ENCODE measurements at regions not wholly inside any gene's neighbourhood (a gene's known extent, or its start where the extent isn't known, plus 50 kb on each side); places are given as distances from the start of the nearest gene placed in this dataset.

DNA sequence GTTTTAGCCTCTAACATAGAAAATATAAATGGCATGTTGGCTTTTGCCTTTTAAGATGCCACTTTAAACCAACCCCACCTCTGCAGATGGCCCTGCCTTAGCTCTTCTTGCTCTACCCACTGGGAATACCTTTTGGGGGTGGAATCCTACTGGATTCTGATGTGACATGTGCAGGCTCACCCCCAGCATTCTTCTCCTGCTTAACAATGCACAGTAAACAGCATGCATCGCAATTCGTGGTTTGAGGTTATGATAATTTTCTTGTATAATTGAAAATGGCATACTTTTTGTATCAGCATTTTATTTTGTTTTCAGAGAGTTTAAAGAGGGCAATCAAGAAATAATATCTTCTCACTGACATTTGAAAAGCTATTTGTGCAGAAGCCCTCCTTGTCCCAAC, 167.9 kb downstream of the AREG start:
- 91 to 96% (median 95%) methylated on average over 2 of the region's 2 CpGs for WGBS, 3 donors
- no peak for DNase-seq
- Histone ChIP-seq H3K27ac (ENCODE audit: low read depth in 1 of 3, low read length in 2 of 3) (no peak overlapping the region), H3K4me1 (ENCODE audit: control insufficient read depth in 3 of 3, insufficient read depth in 2 of 3, low read depth in 1 of 3, low read length in 2 of 3) (peaks cover 0 to 8% (median 0%) of the 10 kb centered on the region in 3 donors), H3K27me3 (ENCODE audit: control insufficient read depth in 3 of 3, insufficient read depth in 3 of 3, low read length in 3 of 3) (no peaks in the 10 kb centered on the region), H3K36me3 (ENCODE audit: control insufficient read depth in 3 of 3, insufficient read depth in 2 of 3, low read depth in 1 of 3, low read length in 3 of 3) (no peaks in the 10 kb centered on the region), H3K4me3 (ENCODE audit: low read depth in 1 of 3, low read length in 3 of 3) (no peak overlapping the region), H3K9me3 (ENCODE audit: control insufficient read depth in 2 of 2, insufficient read depth in 1 of 2, low read depth in 1 of 2, low read length in 1 of 2) (peaks cover 0 to 6% of the 10 kb centered on the region in 2 donors)
- FAIRE-seq: no peak

DNA sequence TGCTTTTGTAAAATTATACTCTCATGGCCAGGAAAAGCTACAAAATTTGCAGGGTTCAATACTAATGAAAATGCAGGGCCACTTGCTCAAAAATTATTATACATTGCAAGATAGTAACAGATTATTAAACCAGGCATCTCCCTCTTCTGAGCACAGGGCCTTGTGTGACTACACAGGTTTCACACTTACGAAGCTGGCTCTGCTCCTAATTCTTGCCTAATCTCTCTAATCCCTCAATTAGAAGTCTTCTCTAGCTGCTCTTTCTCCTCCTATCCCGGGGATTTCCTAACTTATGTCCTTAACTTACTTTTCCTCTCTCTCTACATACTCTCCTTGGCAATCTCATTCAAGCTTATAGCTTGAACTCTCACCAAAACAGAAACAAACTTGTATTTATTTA, 168.3 kb downstream of the AREG start:
- FAIRE-seq (no peak), DNase-seq (no peak)
- no peak overlapping the region for H3K4me3 ChIP-seq (ENCODE audit: low read depth in 1 of 3, low read length in 3 of 3)
- peaks cover 0 to 3% (median 0%) of the 10 kb centered on the region in 3 donors for H3K4me1 ChIP-seq (ENCODE audit: control insufficient read depth in 3 of 3, insufficient read depth in 2 of 3, low read depth in 1 of 3, low read length in 2 of 3)
- peaks cover 0 to 11% of the 10 kb centered on the region in 2 donors for H3K9me3 ChIP-seq (ENCODE audit: control insufficient read depth in 2 of 2, insufficient read depth in 1 of 2, low read depth in 1 of 2, low read length in 1 of 2)
- no peaks in the 10 kb centered on the region for H3K27me3 ChIP-seq (ENCODE audit: control insufficient read depth in 3 of 3, insufficient read depth in 3 of 3, low read length in 3 of 3)
- WGBS, 3 donors: 49 to 70% (median 63%) methylated on average over 2 of the region's 2 CpGs
- no peaks in the 10 kb centered on the region for H3K36me3 ChIP-seq (ENCODE audit: control insufficient read depth in 3 of 3, insufficient read depth in 2 of 3, low read depth in 1 of 3, low read length in 3 of 3)
- no peak overlapping the region for H3K27ac ChIP-seq (ENCODE audit: low read depth in 1 of 3, low read length in 2 of 3)

DNA sequence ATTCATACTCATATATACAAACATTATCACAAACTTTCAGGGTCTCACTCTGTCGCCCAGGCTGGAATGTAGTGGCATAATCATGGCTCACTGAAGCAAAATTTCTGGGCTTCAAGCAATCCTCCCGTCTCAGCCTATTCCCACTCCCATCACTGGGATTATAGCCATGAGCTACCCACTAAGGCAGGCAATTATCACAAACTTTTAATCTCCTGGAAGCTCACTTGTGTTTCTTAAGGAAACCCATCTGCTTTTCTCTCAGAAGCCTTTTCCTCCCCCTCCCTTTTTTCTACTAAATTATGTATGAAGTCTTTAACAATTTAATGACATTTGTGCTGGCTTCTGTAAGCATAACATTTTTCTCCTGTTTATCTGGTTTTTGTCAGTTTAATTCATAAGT, 170.5 kb downstream of the AREG start:
- DNase-seq: no peak
- Histone ChIP-seq H3K9me3 (ENCODE audit: control insufficient read depth in 2 of 2, insufficient read depth in 1 of 2, low read depth in 1 of 2, low read length in 1 of 2) (peaks cover 0 to 11% of the 10 kb centered on the region in 2 donors), H3K4me1 (ENCODE audit: control insufficient read depth in 3 of 3, insufficient read depth in 2 of 3, low read depth in 1 of 3, low read length in 2 of 3) (peaks cover 0 to 2% (median 0%) of the 10 kb centered on the region in 3 donors)

DNA sequence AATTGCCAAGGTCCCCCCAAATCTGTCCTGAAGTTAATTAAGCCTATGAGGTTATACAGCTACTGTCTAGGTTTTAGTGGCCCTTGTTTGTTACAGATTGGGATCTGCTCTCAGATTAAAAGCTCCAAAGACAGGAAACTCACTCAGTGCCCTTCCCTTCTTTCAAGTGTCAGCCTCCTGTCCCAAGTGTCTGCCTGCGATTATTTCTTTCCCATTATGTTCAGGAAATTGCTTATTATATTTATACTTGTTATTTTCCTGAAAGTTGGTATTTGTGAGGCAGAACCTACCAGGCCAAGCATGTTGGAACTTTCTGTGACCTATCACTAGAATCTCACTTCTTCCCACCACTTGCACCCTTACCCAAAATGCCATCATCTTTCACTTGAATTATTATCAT, 173.2 kb downstream of the AREG start:
- H3K4me3 ChIP-seq (ENCODE audit: low read depth in 1 of 3, low read length in 3 of 3): no peak overlapping the region
- FAIRE-seq (no peak), DNase-seq (no peak)
- peaks cover 0 to 9% (median 0%) of the 10 kb centered on the region in 3 donors for H3K4me1 ChIP-seq (ENCODE audit: control insufficient read depth in 3 of 3, insufficient read depth in 2 of 3, low read depth in 1 of 3, low read length in 2 of 3)
- peaks cover 0 to 11% of the 10 kb centered on the region in 2 donors for H3K9me3 ChIP-seq (ENCODE audit: control insufficient read depth in 2 of 2, insufficient read depth in 1 of 2, low read depth in 1 of 2, low read length in 1 of 2)
- no peaks in the 10 kb centered on the region for H3K27me3 ChIP-seq (ENCODE audit: control insufficient read depth in 3 of 3, insufficient read depth in 3 of 3, low read length in 3 of 3)
- 72 to 91% (median 86%) methylated on average over 1 of the region's 1 CpG for WGBS, 3 donors
- H3K36me3 ChIP-seq (ENCODE audit: control insufficient read depth in 3 of 3, insufficient read depth in 2 of 3, low read depth in 1 of 3, low read length in 3 of 3): no peaks in the 10 kb centered on the region
- H3K27ac ChIP-seq (ENCODE audit: low read depth in 1 of 3, low read length in 2 of 3): no peak overlapping the region

More for the DNA sequence above, 170.5 kb downstream of the AREG start:
- WGBS, 3 donors: 74 to 92% (median 77%) methylated on average over 2 of the region's 2 CpGs
- FAIRE-seq: no peak
- no peak overlapping the region for H3K27ac ChIP-seq (ENCODE audit: low read depth in 1 of 3, low read length in 2 of 3)
- H3K36me3 ChIP-seq (ENCODE audit: control insufficient read depth in 3 of 3, insufficient read depth in 2 of 3, low read depth in 1 of 3, low read length in 3 of 3): no peaks in the 10 kb centered on the region
- H3K27me3 ChIP-seq (ENCODE audit: control insufficient read depth in 3 of 3, insufficient read depth in 3 of 3, low read length in 3 of 3): no peaks in the 10 kb centered on the region
- H3K4me3 ChIP-seq (ENCODE audit: low read depth in 1 of 3, low read length in 3 of 3): no peak overlapping the region

DNA sequence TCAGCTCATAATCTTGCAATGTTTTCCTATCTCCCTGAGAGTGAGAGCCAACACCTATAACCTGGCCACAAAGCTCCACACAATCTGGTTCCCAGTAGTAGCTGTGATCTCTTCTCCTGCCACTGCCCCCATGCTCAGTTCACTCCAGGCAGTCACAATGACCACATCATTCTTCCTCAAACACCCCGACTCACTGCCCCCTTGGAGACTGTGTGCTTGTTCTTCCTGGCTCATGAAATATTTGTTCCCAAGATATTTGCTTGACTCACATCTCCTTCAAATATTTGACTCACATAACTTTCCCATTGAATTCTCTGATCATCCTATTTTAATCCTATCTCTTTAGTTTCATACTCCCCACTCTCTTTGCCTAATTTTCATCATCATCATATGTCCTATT, 173.7 kb downstream of the AREG start:
- Histone ChIP-seq H3K4me3 (ENCODE audit: low read depth in 1 of 3, low read length in 3 of 3) (no peak overlapping the region), H3K4me1 (ENCODE audit: control insufficient read depth in 3 of 3, insufficient read depth in 2 of 3, low read depth in 1 of 3, low read length in 2 of 3) (peaks cover 0 to 11% (median 1%) of the 10 kb centered on the region in 3 donors), H3K27me3 (ENCODE audit: control insufficient read depth in 3 of 3, insufficient read depth in 3 of 3, low read length in 3 of 3) (no peaks in the 10 kb centered on the region), H3K9me3 (ENCODE audit: control insufficient read depth in 2 of 2, insufficient read depth in 1 of 2, low read depth in 1 of 2, low read length in 1 of 2) (peaks cover 0 to 11% of the 10 kb centered on the region in 2 donors), H3K36me3 (ENCODE audit: control insufficient read depth in 3 of 3, insufficient read depth in 2 of 3, low read depth in 1 of 3, low read length in 3 of 3) (no peaks in the 10 kb centered on the region), H3K27ac (ENCODE audit: low read depth in 1 of 3, low read length in 2 of 3) (no peak overlapping the region)
- 66 to 82% (median 81%) methylated on average over 1 of the region's 1 CpG for WGBS, 3 donors
- DNase-seq: no peak
- no peak for FAIRE-seq

DNA sequence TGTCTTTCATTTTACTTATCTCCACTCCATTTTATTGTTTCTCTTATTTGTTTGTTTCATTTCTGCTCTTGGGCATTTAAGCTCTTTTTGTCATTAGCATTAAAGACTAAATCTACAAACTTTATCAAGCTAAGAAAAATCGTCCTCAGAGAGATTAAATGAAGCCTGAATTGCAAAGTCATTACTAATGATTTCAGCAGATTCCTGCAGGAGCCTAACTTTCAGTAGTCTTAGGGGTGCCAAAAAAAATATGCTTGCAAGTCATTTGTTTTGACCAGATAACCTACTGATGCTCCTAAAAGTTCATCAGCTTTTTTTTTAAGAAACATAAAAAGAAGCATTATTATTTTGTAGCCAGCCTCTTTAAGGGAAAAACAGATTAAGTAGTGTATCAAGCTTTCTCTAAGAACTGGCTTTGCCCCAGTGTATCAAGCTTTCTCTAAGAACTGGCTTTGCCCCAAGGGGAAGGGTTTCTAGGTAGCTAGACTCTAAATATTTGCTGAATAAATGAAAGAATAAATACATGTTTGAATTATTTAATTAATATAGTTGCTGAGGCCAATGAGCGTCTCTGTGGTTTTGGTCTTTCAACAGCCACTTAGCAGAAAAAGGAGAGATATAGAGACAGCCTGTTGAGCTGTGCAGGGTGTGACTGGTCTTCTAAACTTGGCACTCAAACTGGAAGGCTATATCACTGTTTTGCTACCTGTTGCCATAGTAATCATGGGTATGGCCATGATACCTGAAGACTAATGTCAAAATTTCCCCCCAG, 174.2 kb downstream of the BTC start:
- no peak for FAIRE-seq
- Histone ChIP-seq H3K36me3 (ENCODE audit: control insufficient read depth in 3 of 3, insufficient read depth in 2 of 3, low read depth in 1 of 3, low read length in 3 of 3) (no peaks in the 10 kb centered on the region), H3K9me3 (ENCODE audit: control insufficient read depth in 2 of 2, insufficient read depth in 1 of 2, low read depth in 1 of 2, low read length in 1 of 2) (peaks cover 0 to 11% of the 10 kb centered on the region in 2 donors), H3K4me1 (ENCODE audit: control insufficient read depth in 3 of 3, insufficient read depth in 2 of 3, low read depth in 1 of 3, low read length in 2 of 3) (peaks cover 2 to 23% (median 3%) of the 10 kb centered on the region in 3 donors), H3K4me3 (ENCODE audit: low read depth in 1 of 3, low read length in 3 of 3) (no peak overlapping the region), H3K27ac (ENCODE audit: low read depth in 1 of 3, low read length in 2 of 3) (peak overlapping the region in 1 of 3 donors; percentile 23), H3K27me3 (ENCODE audit: control insufficient read depth in 3 of 3, insufficient read depth in 3 of 3, low read length in 3 of 3) (no peaks in the 10 kb centered on the region)
- DNase-seq: peak in 1 of 2 donors; percentile 18
- WGBS, 3 donors: 55 to 56% (median 55%) methylated on average over 2 of the region's 2 CpGs

DNA sequence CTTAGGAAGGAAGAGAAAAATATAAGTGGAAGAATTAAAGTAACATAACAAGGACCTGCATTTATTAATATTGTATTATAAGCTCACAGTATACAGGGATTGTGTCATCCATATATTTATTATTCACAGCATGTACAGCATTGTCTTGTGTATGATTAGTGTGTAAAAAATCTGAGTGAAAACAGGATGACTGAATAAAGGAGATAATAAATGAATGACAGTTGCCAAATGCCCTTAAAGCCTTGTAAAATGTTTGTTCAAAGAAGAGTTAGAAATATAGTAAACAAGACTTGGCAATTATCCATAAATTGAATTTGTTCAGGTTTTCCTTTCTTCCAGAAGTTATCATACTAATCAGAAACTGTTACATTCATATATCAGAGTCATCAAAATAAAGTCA, 172.7 kb downstream of the BTC start:
- no peak for FAIRE-seq
- no peaks in the 10 kb centered on the region for H3K27me3 ChIP-seq (ENCODE audit: control insufficient read depth in 3 of 3, insufficient read depth in 3 of 3, low read length in 3 of 3)
- no peak for DNase-seq

DNA sequence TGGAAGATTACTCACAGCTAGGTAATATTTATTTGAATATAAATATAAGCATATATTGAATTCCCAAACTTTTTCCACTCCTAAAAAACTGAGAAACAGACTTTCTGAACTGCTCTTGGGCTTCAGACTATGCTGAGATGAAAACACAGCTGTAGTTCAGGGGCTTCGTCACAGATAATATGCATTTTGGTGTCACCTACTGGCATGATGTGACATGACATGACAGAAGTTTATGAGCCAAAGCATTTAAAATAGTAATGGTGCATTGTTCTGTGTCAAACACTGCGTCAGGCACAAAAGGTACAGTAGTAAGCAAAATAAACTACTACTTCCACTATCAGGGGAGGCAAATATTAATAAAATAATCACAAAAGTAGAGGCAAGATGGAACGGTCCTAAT, 171.3 kb downstream of the BTC start:
- FAIRE-seq: no peak
- H3K4me1 ChIP-seq (ENCODE audit: control insufficient read depth in 3 of 3, insufficient read depth in 2 of 3, low read depth in 1 of 3, low read length in 2 of 3): peaks cover 3 to 40% (median 5%) of the 10 kb centered on the region in 3 donors

More for the DNA sequence above, 172.7 kb downstream of the BTC start:
- peaks cover 2 to 36% (median 3%) of the 10 kb centered on the region in 3 donors for H3K4me1 ChIP-seq (ENCODE audit: control insufficient read depth in 3 of 3, insufficient read depth in 2 of 3, low read depth in 1 of 3, low read length in 2 of 3)
- H3K36me3 ChIP-seq (ENCODE audit: control insufficient read depth in 3 of 3, insufficient read depth in 2 of 3, low read depth in 1 of 3, low read length in 3 of 3): no peaks in the 10 kb centered on the region
- no peak overlapping the region for H3K27ac ChIP-seq (ENCODE audit: low read depth in 1 of 3, low read length in 2 of 3)
- H3K4me3 ChIP-seq (ENCODE audit: low read depth in 1 of 3, low read length in 3 of 3): no peak overlapping the region
- peaks cover 0 to 9% of the 10 kb centered on the region in 2 donors for H3K9me3 ChIP-seq (ENCODE audit: control insufficient read depth in 2 of 2, insufficient read depth in 1 of 2, low read depth in 1 of 2, low read length in 1 of 2)

More for the DNA sequence above, 171.3 kb downstream of the BTC start:
- Histone ChIP-seq H3K27ac (ENCODE audit: low read depth in 1 of 3, low read length in 2 of 3) (peak overlapping the region in 1 of 3 donors; percentile 22), H3K36me3 (ENCODE audit: control insufficient read depth in 3 of 3, insufficient read depth in 2 of 3, low read depth in 1 of 3, low read length in 3 of 3) (no peaks in the 10 kb centered on the region), H3K27me3 (ENCODE audit: control insufficient read depth in 3 of 3, insufficient read depth in 3 of 3, low read length in 3 of 3) (no peaks in the 10 kb centered on the region), H3K9me3 (ENCODE audit: control insufficient read depth in 2 of 2, insufficient read depth in 1 of 2, low read depth in 1 of 2, low read length in 1 of 2) (peaks cover 0 to 2% of the 10 kb centered on the region in 2 donors), H3K4me3 (ENCODE audit: low read depth in 1 of 3, low read length in 3 of 3) (no peak overlapping the region)
- 11 to 42% (median 17%) methylated on average over 3 of the region's 3 CpGs for WGBS, 3 donors
- DNase-seq: peak; percentile 74 to 75
